ENCODE measurements at regions not wholly inside any gene's neighbourhood (a gene's known extent, or its start where the extent isn't known, plus 50 kb on each side); places are given as distances from the start of the nearest gene placed in this dataset.

DNA sequence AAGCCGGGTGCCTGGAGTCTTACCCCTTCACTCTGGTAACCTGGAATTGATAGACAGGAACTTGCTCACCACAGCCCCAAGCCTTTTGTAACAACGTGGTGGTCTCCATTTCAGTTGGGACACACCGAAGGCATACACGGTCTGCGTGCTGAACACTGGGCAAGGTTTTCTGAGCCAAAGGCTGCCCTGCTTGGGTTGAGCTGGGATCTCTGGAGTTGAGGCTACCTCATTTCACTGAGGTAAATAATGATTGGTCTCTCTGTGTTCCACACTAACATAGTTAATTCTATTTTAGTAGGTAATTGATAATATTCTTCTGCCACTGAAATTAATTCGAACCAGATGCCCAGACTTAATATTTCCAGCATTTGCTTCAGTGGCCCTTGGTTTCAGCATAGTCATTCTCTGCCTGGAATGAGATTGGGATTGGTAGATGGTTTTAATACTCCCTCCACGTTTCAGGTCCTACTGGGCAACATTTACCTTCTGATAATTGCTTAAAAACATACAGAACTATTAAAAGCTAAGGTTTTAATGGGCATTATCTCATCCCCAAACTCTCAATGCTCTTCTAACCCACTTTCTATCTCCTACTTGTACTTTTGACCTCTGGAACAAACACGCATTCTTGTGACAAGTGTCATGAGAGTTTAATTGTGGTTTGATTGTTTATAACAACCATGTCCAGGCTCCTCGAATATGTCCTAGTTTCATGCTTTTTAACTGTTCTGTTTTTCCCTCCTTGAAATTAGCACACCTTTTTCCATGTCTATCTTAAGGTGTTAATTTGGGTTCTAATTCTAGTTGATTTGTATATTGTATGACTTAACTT lies 202.3 kb upstream of the KLF6 start:
- no peak for DNase-seq (ENCODE audit: low read depth)

DNA sequence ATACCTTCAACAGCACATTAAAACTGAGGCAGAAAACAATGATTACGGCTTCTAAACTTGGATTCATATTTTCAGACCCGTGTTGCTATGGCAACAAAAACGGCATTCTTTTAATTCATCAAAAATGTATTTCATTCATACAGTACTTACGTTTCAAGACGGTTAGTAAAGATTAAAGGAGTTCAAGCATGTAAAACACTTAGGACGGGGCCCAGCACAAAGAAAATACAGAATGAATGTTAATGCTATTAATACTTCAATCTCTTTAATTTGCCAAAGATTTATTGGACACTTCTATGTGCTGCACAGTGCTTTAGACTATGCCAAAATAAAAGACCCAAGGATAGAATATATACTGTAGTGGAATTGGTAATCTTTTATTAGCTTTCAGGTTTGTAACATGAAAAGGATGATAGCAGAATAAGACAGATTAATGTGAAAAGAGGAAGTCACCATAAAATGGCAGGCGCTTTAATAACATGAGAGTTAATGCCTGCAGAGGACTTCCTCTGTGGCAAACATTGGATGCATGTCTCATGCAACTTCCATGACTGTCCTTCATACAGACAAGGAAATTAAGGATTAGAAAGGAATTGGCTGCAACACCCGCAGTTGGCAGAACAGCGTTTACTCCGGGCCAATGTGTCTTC lies 201.6 kb upstream of the KLF6 start:
- no peak for DNase-seq (ENCODE audit: low read depth)

DNA sequence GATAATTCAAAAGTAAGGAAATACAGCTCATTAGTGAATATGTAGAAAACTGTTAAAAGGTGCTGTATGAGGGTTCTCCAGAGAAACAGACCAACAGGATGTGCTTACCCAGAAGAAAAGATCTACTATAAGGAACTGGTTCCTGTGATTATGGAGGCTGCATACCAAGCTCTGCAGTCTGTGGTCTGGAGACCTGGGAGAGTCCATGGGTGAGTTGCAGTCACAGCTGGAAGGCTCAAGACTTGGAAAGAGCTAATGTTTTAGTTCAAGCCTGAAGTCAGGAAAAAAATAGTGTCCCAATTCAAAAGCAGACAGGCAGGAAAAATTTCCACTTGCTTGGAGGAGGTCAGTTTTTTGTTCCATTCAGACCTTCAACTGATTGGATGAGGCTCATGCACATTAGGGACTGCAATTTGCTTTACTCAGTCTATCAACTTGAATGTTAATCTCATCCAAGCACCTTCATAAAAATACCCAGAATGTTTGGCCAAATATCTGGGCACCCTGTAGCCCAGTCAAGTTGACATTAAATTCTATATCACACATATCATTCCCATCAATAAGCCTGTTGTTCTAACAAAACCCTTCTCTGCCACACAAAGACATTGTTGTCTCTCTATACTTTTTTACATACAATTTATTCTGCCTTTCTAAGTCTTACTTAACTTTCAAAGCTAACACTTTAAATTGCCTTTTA lies 197.9 kb upstream of the KLF6 start:
- DNase-seq (ENCODE audit: low read depth): no peak

DNA sequence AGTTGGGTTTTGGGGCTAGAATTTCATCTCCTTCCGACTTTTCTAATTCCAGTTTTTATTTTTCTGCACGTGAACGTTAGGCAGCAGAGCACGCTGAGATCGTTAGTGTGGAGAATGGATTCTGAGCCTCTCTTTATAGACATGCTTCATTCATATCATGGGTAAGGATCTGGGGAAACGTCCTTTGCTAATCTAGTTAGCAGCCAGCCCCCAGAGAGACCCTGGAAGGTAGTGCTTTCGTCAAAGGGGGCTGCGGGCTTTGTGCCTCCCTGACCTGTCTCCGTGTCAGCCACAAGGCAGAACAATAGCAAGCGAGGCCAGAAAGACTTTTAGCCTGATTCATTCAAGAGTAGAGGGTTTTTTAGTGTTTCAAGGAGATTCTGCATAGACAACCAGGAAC lies 196.3 kb upstream of the KLF6 start:
- DNase-seq (ENCODE audit: low read depth): no peak

DNA sequence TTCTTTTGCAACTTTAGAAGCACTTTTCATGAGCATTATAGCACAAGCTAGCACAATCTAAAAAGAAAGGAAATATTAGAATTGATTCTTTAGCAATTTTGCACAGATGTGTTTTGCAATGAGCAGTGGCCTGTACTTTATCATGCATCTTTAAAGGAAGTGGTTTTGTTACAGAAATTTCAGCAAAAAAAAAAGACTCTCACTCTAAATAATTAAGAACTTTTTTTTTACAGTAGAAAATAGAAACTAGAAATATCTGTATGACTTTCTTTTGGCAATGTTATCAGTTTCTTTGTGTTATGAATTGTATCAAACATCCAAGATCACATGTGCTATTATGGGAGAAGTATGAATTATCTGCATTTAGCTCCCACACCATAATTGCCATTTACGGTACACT lies 195.7 kb upstream of the KLF6 start:
- DNase-seq (ENCODE audit: low read depth): no peak

DNA sequence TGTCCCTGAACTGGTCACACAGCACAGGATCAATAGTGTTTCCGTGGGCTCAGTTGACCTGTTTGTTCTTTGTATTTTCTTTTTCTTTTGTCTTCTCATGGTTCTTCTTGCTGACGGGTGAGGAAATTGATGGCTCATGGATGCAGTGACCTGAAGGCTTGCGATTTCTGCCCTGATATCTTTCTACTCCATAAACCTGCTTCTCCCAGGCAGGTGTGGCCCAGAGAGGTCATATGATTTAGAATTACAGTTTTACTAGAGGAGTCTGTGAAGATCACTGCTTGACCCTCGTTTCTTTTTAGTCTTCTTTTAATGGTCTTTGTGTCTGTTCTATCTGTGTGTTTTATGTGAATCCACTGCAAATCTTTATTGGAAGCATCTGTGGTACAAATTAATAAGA lies 195.1 kb upstream of the KLF6 start:
- no peak for DNase-seq (ENCODE audit: low read depth)

DNA sequence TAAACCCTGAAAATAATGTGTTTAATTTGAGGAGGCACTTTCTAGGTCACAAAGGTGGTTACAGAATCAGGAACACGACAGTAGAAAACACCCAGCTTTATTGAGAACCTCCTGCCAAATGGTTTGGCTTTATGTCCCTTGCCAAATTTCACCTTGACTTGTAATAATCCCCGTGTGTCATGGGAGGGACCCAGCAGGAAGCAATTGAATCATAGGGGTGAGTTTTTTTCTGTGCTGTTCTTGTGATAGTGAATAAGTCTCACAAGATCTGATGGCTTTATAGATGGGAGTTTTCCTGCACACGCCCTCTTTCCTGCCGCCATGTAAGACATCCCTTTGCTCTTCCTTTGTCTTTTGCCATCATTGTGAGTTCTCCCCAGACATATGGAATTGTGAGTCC lies 193.8 kb upstream of the KLF6 start:
- no peak for DNase-seq (ENCODE audit: low read depth)

DNA sequence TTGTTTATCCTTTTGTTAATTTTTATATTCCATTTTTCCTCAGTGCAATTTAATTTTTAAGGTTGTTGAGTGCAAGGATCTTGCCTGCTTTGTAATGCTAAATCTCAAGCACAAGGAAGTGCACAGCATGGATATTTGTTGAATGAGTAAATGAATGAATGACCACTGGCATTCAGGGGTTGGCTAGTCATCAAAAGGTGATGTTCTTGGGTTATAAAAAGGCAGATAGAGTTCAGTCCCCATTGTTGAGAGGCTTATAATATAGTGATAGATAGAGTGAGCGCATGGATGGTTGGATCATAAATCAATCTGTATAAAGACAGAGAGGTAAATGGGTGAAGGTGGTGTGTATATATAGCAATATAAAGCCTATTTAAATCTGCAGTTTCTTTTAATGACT lies 193.2 kb upstream of the KLF6 start:
- DNase-seq (ENCODE audit: low read depth): no peak

DNA sequence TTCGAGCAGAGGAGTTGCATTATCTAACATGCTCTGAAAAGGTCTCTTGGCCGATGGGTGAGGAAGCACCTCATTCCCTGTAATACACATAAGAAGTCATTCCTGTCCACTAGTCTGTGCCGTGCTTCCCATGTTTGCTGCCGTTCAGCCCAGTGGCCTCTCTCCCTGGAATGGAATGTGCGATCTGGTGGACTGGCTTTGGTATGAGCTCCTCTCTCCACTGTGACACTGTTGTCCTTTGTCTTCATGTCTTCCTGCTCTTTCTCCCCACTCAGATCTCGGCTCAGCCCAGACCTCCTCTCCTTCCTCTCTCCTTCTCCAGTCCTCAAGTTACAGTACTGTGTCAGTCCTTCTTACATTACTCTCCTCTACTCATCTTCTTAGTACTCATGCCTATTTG lies 192.8 kb upstream of the KLF6 start:
- DNase-seq (ENCODE audit: low read depth): no peak

DNA sequence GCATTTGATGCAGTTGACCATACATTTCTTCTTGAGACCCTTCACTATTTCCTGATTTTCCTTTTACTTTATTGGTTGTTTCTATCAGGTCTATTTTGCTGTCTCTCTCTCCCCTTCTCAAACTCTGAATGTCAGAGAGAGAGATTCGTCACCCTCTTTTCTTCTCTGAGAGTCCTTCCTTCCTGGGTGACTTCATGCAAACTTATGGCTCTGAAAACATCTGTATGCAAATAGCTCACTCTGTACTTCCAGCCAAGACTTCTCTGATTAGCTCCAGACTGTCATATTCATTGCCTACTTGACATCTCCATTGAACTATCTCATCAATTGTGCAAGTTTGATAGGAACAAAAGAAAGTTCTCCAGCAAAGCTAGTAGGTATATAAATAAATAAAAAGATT lies 191.7 kb upstream of the KLF6 start:
- no peak for DNase-seq (ENCODE audit: low read depth)

DNA sequence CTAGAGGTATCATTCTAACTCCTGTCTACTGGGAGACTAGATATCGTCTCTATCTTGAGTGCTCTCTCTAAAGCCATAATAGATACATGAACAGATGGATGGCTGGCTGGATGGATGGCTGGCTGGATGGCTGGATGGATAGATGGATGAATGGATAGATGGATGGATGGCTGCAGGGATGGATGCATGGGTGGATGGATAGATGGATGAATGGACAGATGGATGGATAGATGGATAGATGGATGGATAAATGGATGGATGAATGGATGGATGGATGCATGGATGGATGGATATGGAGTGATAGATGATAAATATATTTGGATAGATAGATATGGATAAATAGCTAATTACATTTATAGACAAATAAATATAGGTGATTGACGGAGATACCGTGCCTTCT lies 191.2 kb upstream of the KLF6 start:
- no peak for DNase-seq (ENCODE audit: low read depth)

DNA sequence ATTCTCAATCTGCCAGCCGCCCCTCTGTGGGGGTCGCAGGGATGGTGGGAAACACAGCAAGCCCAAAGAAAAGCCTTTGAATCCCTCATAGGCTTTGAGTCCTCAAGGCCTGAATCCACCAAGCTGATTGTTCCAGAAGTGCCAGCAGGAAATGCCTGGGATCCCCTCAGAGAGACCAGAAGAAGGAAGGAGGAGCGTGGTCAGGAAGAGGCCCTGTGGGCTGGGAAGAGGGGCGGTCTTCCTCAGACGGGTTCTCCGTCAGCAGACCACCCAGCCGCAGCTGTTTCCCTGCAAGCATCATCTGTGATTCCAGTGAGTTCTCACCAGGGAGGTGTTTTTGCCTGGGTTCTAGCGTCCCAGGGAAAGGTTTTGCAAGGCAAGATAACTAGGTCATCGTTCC lies 190.0 kb upstream of the KLF6 start:
- no peak for DNase-seq (ENCODE audit: low read depth)

DNA sequence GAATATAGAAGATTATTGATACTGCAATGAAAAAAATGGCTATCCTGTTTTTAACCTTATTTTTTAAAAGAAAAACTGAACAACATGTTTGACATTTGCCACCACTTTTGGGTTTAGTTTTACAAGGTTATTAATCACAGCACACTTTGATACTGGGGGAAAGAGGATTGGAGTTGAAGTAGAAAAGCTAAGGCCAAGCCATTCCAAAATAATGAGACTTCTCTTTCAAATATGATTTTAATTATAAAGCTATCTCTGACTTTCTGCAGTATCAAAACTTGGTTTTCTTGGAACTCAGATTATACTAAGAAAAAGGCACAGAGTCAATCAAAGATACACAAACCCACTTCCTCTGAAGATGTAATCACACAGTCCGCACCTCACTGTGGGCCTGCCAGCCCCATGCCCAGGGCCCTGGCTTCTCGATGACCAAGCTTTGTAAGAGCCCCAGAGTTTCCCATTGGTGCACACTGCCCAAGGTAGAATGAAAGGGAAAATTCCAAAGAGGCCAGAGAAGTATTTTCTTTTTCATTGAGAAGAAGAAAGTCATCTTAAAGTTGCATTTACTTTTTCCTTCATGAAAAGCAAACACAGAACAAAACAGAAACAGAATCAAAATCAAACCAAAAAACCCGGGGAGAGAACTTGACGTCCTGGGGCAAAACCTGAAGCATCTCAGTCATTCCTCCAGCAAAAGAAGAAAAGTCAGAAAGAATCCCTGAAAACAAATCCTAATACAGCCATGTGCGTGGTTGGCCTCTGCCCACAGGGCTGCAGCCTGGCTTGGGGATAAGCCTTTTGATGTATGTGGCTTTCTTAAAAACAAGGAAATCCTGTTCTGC lies 187.7 kb upstream of the KLF6 start:
- DNase-seq (ENCODE audit: low read depth): no peak

DNA sequence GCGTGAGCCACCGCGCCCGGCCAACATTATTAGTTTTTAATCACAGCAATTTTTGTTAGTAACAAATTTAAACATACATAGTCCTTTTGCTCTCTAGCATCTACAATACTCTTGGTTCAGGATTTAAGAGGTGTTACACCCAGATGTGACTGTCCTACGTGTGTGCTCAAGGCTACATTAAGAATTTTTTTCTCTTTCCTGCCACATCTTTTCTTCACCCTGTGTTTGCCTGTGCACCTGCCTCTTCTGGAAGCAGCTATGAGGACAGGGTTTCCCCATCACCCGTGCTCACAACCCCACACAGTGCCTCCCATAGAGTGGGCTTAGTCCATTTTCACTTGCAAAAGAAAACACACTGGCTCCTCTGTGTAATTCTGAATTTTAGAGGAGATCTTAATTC lies 186.7 kb upstream of the KLF6 start:
- no peak for DNase-seq (ENCODE audit: low read depth)

DNA sequence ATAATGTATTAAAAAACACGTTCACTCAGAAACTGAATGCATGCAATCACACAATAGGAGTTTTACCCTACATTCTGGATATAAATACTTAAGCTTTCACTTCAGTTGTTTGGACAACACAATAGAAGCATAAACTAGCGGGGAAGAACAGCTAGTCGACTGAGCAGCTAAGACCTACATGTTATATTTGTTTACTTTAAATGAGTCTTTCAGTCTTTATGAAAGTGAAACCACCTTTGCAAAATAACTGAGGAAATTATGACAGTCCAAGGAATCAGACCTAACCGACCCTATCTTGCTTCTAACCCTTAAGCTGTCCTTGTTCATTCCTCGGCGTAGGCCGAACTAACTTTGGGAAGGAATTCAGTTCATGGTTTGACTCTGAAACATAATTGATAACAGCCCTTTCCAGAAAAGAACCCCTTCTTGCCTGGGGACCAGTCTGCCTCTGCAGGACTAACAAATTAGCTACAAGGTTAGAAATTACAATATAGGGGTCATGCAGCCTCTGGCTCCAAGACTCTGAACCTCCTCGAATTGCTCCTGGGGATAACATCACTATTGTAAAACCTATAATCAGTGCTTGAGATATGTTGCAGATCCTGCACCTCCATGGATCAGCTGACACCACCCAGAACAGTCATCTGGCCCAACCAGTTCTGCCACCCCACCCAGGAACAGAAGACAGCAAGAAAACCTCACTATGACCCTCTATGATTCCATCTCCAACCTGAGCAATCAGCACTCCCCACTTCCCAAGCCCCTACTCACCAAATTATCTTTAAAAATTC lies 185.1 kb upstream of the KLF6 start:
- no peak for DNase-seq (ENCODE audit: low read depth)

DNA sequence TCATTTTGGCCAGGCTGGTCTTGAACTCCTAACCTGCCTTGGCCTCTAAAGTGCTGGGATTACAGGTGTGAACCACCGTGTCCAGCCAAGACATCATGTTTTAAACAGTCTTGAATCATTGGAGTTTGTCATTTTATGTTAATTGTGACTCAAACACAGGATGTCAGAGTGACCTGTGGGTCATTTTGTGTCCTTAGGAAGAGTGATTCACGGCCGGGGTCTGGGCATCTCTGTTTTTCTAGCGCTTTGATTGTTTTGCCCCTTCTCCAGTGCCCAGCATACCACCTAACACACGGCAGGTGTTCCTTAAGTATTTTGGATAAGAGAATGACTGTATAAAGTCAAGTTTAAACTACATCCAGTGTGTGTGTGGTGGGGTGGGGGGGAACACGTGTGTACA lies 183.7 kb upstream of the KLF6 start:
- DNase-seq (ENCODE audit: low read depth): no peak

DNA sequence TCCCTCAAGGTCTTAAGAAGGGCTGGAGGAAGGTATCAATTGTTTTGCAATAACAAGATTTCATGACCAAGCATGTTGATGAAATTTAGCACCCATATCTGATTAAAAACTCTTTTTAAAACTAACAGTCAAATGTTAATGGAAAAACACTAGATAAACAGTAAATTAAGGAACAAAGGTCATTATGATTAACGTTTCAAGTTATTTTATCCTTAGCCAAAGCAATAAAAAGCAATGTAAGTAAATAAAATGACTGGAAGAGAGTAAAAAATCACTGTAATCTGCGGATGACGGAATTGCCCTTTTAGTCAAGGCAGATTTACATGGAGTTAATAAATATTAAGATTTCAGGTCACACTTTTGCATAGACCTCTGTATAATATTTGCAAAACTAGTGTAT lies 179.5 kb upstream of the KLF6 start:
- no peak for DNase-seq (ENCODE audit: low read depth)

DNA sequence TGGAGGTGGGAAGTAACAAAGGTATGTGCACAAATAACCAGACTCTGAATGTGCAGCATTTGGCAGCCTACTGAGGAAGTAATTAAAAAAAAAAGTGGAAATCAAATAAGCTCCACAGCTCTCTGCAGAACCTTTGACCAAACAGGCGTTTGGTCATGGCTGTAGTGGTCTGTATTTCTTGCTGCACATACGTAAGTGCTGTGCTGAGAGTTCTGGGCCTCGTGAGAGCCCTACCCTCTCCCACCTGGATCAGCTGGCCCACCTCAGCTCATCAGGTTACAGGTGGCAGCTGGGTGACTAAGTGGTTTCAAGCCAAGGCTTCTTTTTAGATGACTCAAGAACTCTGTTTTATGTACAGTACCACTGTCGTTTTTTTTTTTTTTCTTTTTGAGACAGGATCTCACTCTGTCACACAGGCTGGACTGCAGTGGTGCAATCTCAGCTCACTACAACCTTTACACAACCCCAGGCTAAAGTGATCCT lies 178.2 kb upstream of the KLF6 start:
- no peak for DNase-seq (ENCODE audit: low read depth)

DNA sequence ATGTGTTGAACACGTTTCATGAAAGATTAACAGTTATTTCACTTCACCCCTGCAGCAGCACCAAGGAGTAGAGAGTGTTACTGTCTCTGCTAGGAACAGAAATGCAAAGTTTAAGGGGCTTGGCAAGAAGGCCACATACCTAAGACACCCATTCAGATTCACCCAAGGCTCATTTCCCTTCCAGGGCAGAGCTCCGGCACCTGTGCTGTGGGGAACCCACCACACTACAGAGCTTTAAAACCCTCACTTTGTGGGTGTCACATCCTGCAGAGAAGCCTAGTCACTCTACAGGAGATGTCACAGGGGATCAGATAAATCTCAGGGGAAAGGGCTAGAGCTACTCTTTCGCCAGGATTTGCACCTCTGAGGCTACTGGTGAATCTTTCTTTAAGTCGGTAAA lies 176.1 kb upstream of the KLF6 start:
- DNase-seq (ENCODE audit: low read depth): no peak

DNA sequence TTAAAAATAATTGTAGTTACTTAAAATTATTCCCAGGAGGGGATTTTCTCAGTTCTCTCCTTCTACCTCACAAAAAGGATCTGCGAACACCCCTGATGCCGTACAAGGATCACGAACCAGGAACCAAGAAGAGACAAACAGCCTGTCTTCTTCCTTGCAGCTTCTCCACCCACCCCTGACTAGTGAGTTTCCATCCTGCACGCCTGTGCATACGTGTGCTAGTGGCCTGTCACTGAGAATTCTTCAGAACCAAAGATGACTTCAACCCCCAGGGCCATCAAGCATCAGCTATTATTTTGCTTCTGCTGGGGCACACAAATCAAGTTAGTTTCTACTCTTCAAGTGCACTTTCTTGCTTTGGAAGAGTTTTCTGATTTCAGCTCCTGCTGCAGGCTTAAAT lies 175.5 kb upstream of the KLF6 start:
- no peak for DNase-seq (ENCODE audit: low read depth)
